K562 (cell line): ENCODE measurements at regions not wholly inside any gene's neighbourhood (a gene's known extent, or its start where the extent isn't known, plus 50 kb on each side); places are given as distances from the start of the nearest gene placed in this dataset.

Experiments used
- ATAC-seq: fragments of 200-7000 bp; cut with Tn5 transposase; 3 replicates; pipeline ENCODE4 v1.9.1; 2020; ENCODE audit warnings: moderate library complexity
- BruUV-seq: library from RNA; stranded (reverse); fragments of 400-500 nt; replicated peaks from 2 replicates; lab custom pipeline; 2021; lab: Mats Ljungman, UMichigan
- CTCF ChIA-PET: fragments of 300-600 bp; formaldehyde crosslinking; extraction: SDS; loops from one replicate; lab custom pipeline; 2021; ENCODE audit warnings: low intra/inter-chr PET ratio; lab: Yijun Ruan, JAX
- POLR2A ChIA-PET: fragments of 300-600, 350-650 bp; sonication (Branson Sonifier 250); formaldehyde crosslinking; extraction: SDS; loops from one replicate; lab custom pipeline; 2021; ENCODE audit warnings: antibody characterized with exemption, inconsistent platforms; lab: Yijun Ruan, JAX
- DNase-seq, 4 experiments: peaks; one replicate each; pipeline versions ENCODE4 v3.0.0 to v3.0.0-alpha.2; 2011 to 2018; ENCODE audit warnings: low spot score in 3 of 4, mixed read lengths in 3 of 4; ENCODE audit errors: extremely low read depth in 1 of 4
- FAIRE-seq: peaks from 2 replicates; lab custom pipeline; 2011; peaks lifted over from hg19 to GRCh38; lab: Jason Lieb, UNC
- H2AFZ ChIP-seq: 2 replicates; pipeline ENCODE4 v1.6.0; 2011; ENCODE audit warnings: low read depth, low read length, control low read depth, inconsistent platforms
- H3K27ac ChIP-seq: fragments of 200-600 bp; 3 replicates; pipeline ENCODE4 v1.8.0; 2011; ENCODE audit warnings: low read depth, mild to moderate bottlenecking, control low read depth, inconsistent platforms, low read length, moderate library complexity, mixed read lengths; ENCODE audit errors: extremely low read depth
- H3K27me3 ChIP-seq, 2 experiments: fragments of 300-600 bp in 1 of 2; 2 replicates in 1 of 2; 3 replicates in 1 of 2; pipeline versions ENCODE4 v1.6.0 to v1.8.0; 2011; ENCODE audit warnings: inconsistent platforms in 2 of 2, low read length in 2 of 2, mild to moderate bottlenecking in 1 of 2, mixed read lengths in 1 of 2, moderate library complexity in 1 of 2; ENCODE audit not compliant: control insufficient read depth in 2 of 2, insufficient read depth in 2 of 2
- H3K36me3 ChIP-seq: fragments of 300-600 bp; 3 replicates; pipeline ENCODE4 v1.8.0; 2011; ENCODE audit warnings: mild to moderate bottlenecking, low read length, inconsistent platforms; ENCODE audit not compliant: control insufficient read depth, insufficient read depth
- H3K4me1 ChIP-seq, 2 experiments: fragments of 200-600 bp in 1 of 2; replicated peaks in 1 of 2; 2 replicates in 1 of 2; 3 replicates in 1 of 2; pipeline versions ENCODE4 v1.5.1 to v1.8.0; 2011; ENCODE audit warnings: inconsistent platforms in 2 of 2, low read length in 2 of 2, mild to moderate bottlenecking in 1 of 2, mixed read lengths in 1 of 2, moderate library complexity in 1 of 2; ENCODE audit not compliant: control insufficient read depth in 2 of 2, insufficient read depth in 2 of 2
- H3K4me2 ChIP-seq: 2 replicates; pipeline ENCODE4 v1.6.1; 2011; ENCODE audit warnings: low read length, control low read depth, inconsistent platforms, mixed read lengths; ENCODE audit not compliant: insufficient read depth
- H3K4me3 ChIP-seq: fragments of 200-600 bp; sonication (generic), shearing (Covaris generic); 2 replicates; pipeline ENCODE4 v1.5.1; 2016; ENCODE audit warnings: control low read depth, inconsistent platforms
- H3K79me2 ChIP-seq: fragments of 200-600 bp; 3 replicates; pipeline ENCODE4 v1.8.0; 2011; ENCODE audit warnings: low read length, inconsistent platforms; ENCODE audit not compliant: control insufficient read depth, insufficient read depth
- H3K9ac ChIP-seq, 2 experiments: 2 replicates each; pipeline versions ENCODE4 v1.6.0 to v1.6.1; 2011; ENCODE audit warnings: low read depth in 2 of 2, low read length in 2 of 2, control low read depth in 1 of 2, inconsistent platforms in 1 of 2, mild to moderate bottlenecking in 1 of 2, mixed read lengths in 1 of 2; ENCODE audit not compliant: insufficient read depth in 1 of 2
- H3K9me1 ChIP-seq: one replicate; pipeline ENCODE4 v1.6.0; 2011; ENCODE audit warnings: inconsistent platforms, mild to moderate bottlenecking, low read length, moderate library complexity; ENCODE audit not compliant: control insufficient read depth, insufficient read depth
- H3K9me3 ChIP-seq: replicated peaks from 2 replicates; pipeline ENCODE4 v1.5.1; 2011; ENCODE audit warnings: low read depth, low read length, inconsistent platforms; ENCODE audit not compliant: control insufficient read depth, insufficient read depth
- H4K20me1 ChIP-seq: replicated peaks from 2 replicates; pipeline ENCODE4 v1.6.1; 2011; ENCODE audit warnings: low read length, inconsistent platforms, mixed read lengths; ENCODE audit not compliant: control insufficient read depth, insufficient read depth
- ATF1 ChIP-seq, 2 experiments: fragments of 450-650 bp in 1 of 2; IDR thresholded peaks; 2 replicates each; pipeline ENCODE4 v1.6.1; 2016; ENCODE audit warnings: missing compliant biosample characterization in 1 of 2, missing genetic modification characterization in 1 of 2
- BCLAF1 ChIP-seq, 2 experiments: fragments of 450-650 bp in 1 of 2; IDR thresholded peaks; 2 replicates each; pipeline ENCODE4 v1.6.1; 2011 to 2017; ENCODE audit warnings: low read depth in 2 of 2, antibody characterized with exemption in 1 of 2, borderline replicate concordance in 1 of 2, low read length in 1 of 2, mild to moderate bottlenecking in 1 of 2, mixed read lengths in 1 of 2; ENCODE audit not compliant: control insufficient read depth in 1 of 2
- CSDE1 ChIP-seq, 2 experiments: fragments of 450-650 bp; IDR thresholded peaks; 2 replicates each; pipeline ENCODE4 v1.6.1; 2016; ENCODE audit warnings: mild to moderate bottlenecking in 1 of 2
- HNRNPUL1 ChIP-seq: fragments of 200-400 bp; formaldehyde crosslinking; IDR thresholded peaks from 2 replicates; pipeline ENCODE4 v1.6.1; 2017; ENCODE audit warnings: low read length
- JUNB ChIP-seq: fragments of 450-650 bp; formaldehyde crosslinking; conservative IDR thresholded peaks from 2 replicates; pipeline ENCODE4 v1.4.0; 2020; ENCODE audit warnings: mild to moderate bottlenecking
- PHB ChIP-seq: fragments of 250-450 bp; sonication (Bioruptor Pico); IDR thresholded peaks from 2 replicates; pipeline ENCODE4 v1.5.0; 2021
- RAD51 ChIP-seq: fragments of 450-650 bp; IDR thresholded peaks from 2 replicates; pipeline ENCODE4 v1.7.1; 2016; ENCODE audit warnings: low read depth, mild to moderate bottlenecking, borderline replicate concordance
- SRSF1 ChIP-seq: fragments of 200-400 bp; formaldehyde crosslinking; IDR thresholded peaks from 2 replicates; pipeline ENCODE4 v1.6.1; 2017; ENCODE audit warnings: mild to moderate bottlenecking, low read depth, low read length, moderate library complexity
- TAF15 ChIP-seq: fragments of 200-400 bp; formaldehyde crosslinking; IDR thresholded peaks from 2 replicates; pipeline ENCODE4 v1.6.1; 2017; ENCODE audit warnings: mild to moderate bottlenecking, low read depth, low read length, moderate library complexity
- THRAP3 ChIP-seq: fragments of 450-650 bp; IDR thresholded peaks from 2 replicates; pipeline ENCODE4 v1.6.1; 2016; ENCODE audit warnings: mild to moderate bottlenecking, inconsistent platforms, borderline replicate concordance
- YBX1 ChIP-seq: fragments of 450-650 bp; IDR thresholded peaks from 2 replicates; pipeline ENCODE4 v1.7.1; 2016; ENCODE audit warnings: mild to moderate bottlenecking
- ZNF184 ChIP-seq: sonication (generic); formaldehyde crosslinking; IDR thresholded peaks from 2 replicates; pipeline ENCODE4 v1.5.0; 2020; ENCODE audit warnings: missing genetic modification reagents
- ZNF77 ChIP-seq: fragments of 250-450 bp; sonication (Bioruptor Pico); IDR thresholded peaks from 2 replicates; pipeline ENCODE4 v1.5.0; 2020
- ZNF785 ChIP-seq: fragments of 250-450 bp; sonication (Bioruptor Pico); IDR thresholded peaks from 2 replicates; pipeline ENCODE4 v1.4.0; 2020; ENCODE audit warnings: mild to moderate bottlenecking
- WGBS: fragments of 100-300 bp; shearing (Covaris generic); methylation state at CpG from one replicate; pipeline ENCODE4 v1.1.6; 2016; ENCODE audit warnings: low coverage, mixed read lengths; ENCODE audit not compliant: insufficient coverage; ENCODE audit errors: missing lambda C conversion rate; 5-methylcytosine and 5-hydroxymethylcytosine counted together
- in situ Hi-C: fragments of 300-500 bp; cut with MboI; formaldehyde crosslinking; loops from 4 replicates; pipeline ENCODE4 v1.15.0; 2018; ENCODE audit warnings: inconsistent platforms, mixed read lengths
- intact Hi-C: fragments of 100-400 bp; cut with micrococcal nuclease; formaldehyde crosslinking; loops from 2 replicates; pipeline ENCODE4 v1.14.2; 2022
- TF ChIP-seq, protein P1 (sequence below): sonication (generic); formaldehyde crosslinking; IDR thresholded peaks from 2 replicates; pipeline ENCODE4 v1.8.1; 2022; ENCODE audit warnings: missing genetic modification reagents
- TF ChIP-seq, protein P2 (sequence below): fragments of 450-650 bp; formaldehyde crosslinking; IDR thresholded peaks from 2 replicates; pipeline ENCODE4 v1.4.0; 2022; ENCODE audit warnings: missing genetic modification characterization
- TF ChIP-seq, protein P3 (sequence below): fragments of 450-650 bp; IDR thresholded peaks from one replicate; pipeline ENCODE4 v1.6.1; 2018; ENCODE audit warnings: mild to moderate bottlenecking, moderate library complexity; ENCODE audit not compliant: partially characterized antibody

DNA sequence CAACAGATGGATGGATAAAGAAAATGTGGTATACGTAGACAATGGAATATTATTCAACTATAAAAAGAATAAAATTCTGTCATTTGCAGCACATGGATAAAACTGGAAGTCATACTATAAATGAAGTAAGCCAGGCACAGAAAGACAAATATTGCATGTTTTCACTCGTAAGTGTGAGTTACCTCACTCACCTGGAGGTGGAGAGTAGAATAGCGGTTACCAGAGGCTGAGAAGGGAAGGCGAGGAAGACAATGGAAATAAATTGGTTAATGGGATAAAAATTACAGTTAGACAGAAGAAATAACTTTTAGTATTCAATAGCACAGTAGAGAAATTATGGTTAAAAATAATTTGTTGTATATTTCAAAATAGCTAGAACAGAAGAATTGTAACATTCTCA, 141.6 kb downstream of the EFHB start (continued):
- no peak for TF ChIP-seq HNRNPUL1
- TF ChIP-seq THRAP3: no peak
- no peak for TF ChIP-seq PHB (CRISPR knock-in tag)
- TF ChIP-seq YBX1: no peak
- no peak for TF ChIP-seq TAF15
- TF ChIP-seq, protein P1, sequence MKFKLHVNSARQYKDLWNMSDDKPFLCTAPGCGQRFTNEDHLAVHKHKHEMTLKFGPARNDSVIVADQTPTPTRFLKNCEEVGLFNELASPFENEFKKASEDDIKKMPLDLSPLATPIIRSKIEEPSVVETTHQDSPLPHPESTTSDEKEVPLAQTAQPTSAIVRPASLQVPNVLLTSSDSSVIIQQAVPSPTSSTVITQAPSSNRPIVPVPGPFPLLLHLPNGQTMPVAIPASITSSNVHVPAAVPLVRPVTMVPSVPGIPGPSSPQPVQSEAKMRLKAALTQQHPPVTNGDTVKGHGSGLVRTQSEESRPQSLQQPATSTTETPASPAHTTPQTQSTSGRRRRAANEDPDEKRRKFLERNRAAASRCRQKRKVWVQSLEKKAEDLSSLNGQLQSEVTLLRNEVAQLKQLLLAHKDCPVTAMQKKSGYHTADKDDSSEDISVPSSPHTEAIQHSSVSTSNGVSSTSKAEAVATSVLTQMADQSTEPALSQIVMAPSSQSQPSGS (CRISPR knock-in tag): no peak
- TF ChIP-seq ZNF77: no peak

GRCh38 chr3:19775765-19776164, 158.3 kb downstream of the EFHB start:
- no peak overlapping the region for H3K27ac ChIP-seq
- H3K9me3 ChIP-seq: no peaks in the 10 kb centered on the region
- WGBS: 1% methylated on average over 3 of the region's 3 CpGs
- no peaks in the 10 kb centered on the region for H3K79me2 ChIP-seq
- H3K9me1 ChIP-seq: no peaks in the 10 kb centered on the region
- BruUV-seq: no TSS peak
- H3K4me3 ChIP-seq: no peak overlapping the region
- H4K20me1 ChIP-seq: no peaks in the 10 kb centered on the region
- no peaks in the 10 kb centered on the region for H3K36me3 ChIP-seq
- no peaks in the 10 kb centered on the region for H3K27me3 ChIP-seq
- ChIA-PET CTCF (no interaction called here), POLR2A (interaction anchor here (1.2 kb wide), 1 partner anchor 13 kb away, joined by 4 read pairs; no protein-coding TSS in a partner anchor)
- no peak overlapping the region for H2AFZ ChIP-seq
- DNase-seq (no peak), FAIRE-seq (no peak), ATAC-seq (no peak)
- no peak overlapping the region for H3K9ac ChIP-seq
- in situ Hi-C loops (no loop called here), intact Hi-C loops (no loop called here)
- H3K4me2 ChIP-seq: no peak overlapping the region
- H3K4me1 ChIP-seq: no peaks in the 10 kb centered on the region
- TF ChIP-seq, protein P2, sequence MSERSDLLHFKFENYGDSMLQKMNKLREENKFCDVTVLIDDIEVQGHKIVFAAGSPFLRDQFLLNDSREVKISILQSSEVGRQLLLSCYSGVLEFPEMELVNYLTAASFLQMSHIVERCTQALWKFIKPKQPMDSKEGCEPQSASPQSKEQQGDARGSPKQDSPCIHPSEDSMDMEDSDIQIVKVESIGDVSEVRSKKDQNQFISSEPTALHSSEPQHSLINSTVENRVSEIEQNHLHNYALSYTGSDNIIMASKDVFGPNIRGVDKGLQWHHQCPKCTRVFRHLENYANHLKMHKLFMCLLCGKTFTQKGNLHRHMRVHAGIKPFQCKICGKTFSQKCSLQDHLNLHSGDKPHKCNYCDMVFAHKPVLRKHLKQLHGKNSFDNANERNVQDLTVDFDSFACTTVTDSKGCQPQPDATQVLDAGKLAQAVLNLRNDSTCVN (CRISPR knock-in tag): no peak
- TF ChIP-seq ZNF785 (CRISPR knock-in tag): no peak
- no peak for TF ChIP-seq BCLAF1 (IDR thresholded peaks at IDR 0.05; ENCODE audit: borderline replicate concordance in 1 of 2, control insufficient read depth in 1 of 2, low read depth in 2 of 2, low read length in 1 of 2)
- TF ChIP-seq ATF1 (CRISPR knock-in tag; IDR thresholded peaks at IDR 0.05): no peak
- TF ChIP-seq ATF1 (tag; IDR thresholded peaks at IDR 0.05): no peak
- TF ChIP-seq SRSF1: no peak
- no peak for TF ChIP-seq CSDE1 (IDR thresholded peaks at IDR 0.05)
- TF ChIP-seq ZNF184: no peak
- no peak for TF ChIP-seq RAD51
- TF ChIP-seq, protein P3, sequence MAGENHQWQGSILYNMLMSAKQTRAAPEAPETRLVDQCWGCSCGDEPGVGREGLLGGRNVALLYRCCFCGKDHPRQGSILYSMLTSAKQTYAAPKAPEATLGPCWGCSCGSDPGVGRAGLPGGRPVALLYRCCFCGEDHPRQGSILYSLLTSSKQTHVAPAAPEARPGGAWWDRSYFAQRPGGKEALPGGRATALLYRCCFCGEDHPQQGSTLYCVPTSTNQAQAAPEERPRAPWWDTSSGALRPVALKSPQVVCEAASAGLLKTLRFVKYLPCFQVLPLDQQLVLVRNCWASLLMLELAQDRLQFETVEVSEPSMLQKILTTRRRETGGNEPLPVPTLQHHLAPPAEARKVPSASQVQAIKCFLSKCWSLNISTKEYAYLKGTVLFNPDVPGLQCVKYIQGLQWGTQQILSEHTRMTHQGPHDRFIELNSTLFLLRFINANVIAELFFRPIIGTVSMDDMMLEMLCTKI: no peak
- no peak for TF ChIP-seq JUNB (CRISPR knock-in tag)
